ENCODE measurements at regions not wholly inside any gene's neighbourhood (a gene's known extent, or its start where the extent isn't known, plus 50 kb on each side); places are given as distances from the start of the nearest gene placed in this dataset.

- WGBS, 2 donors, result 86 to 91% methylated on average over 4 of the region's 4 CpGs
- H3K27me3 ChIP-seq (ENCODE audit: control insufficient read depth in 3 of 3, insufficient read depth in 3 of 3, low read length in 2 of 3), result no peaks in the 10 kb centered on the region
- TF ChIP-seq, protein P1, sequence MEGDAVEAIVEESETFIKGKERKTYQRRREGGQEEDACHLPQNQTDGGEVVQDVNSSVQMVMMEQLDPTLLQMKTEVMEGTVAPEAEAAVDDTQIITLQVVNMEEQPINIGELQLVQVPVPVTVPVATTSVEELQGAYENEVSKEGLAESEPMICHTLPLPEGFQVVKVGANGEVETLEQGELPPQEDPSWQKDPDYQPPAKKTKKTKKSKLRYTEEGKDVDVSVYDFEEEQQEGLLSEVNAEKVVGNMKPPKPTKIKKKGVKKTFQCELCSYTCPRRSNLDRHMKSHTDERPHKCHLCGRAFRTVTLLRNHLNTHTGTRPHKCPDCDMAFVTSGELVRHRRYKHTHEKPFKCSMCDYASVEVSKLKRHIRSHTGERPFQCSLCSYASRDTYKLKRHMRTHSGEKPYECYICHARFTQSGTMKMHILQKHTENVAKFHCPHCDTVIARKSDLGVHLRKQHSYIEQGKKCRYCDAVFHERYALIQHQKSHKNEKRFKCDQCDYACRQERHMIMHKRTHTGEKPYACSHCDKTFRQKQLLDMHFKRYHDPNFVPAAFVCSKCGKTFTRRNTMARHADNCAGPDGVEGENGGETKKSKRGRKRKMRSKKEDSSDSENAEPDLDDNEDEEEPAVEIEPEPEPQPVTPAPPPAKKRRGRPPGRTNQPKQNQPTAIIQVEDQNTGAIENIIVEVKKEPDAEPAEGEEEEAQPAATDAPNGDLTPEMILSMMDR (IDR thresholded peaks at IDR 0.05; ENCODE audit: control extremely low read depth, extremely low read depth), result no peak
- no peak overlapping the region for H3K4me3 ChIP-seq
- H3K4me1 ChIP-seq (ENCODE audit: control insufficient read depth in 5 of 5, insufficient read depth in 5 of 5, low read length in 5 of 5), result no peaks in the 10 kb centered on the region
- H3K27ac ChIP-seq (ENCODE audit: low read depth in 1 of 2, low read length in 1 of 2), result no peak overlapping the region
- H3K9ac ChIP-seq (ENCODE audit: insufficient read depth in 1 of 2, low read length in 2 of 2), result no peak overlapping the region
- no peaks in the 10 kb centered on the region for H3K36me3 ChIP-seq (ENCODE audit: control insufficient read depth in 4 of 4, insufficient read depth in 4 of 4, low read length in 4 of 4)
- ATAC-seq (ENCODE audit: insufficient read depth, low FRiP score) (no peak), DNase-seq (no peak)
- H3K9me3 ChIP-seq (ENCODE audit: control insufficient read depth in 4 of 4, insufficient read depth in 3 of 4, low read length in 3 of 4), result peaks cover 0 to 3% (median 1%) of the 10 kb centered on the region in 4 donors
Observed at GRCh38 chr14:62303437-62303836, 541.2 kb downstream of the SNAPC1 start.

GRCh38 chr14:62304257-62304656 lies 542.0 kb downstream of the SNAPC1 start:
- H3K27me3 ChIP-seq (ENCODE audit: control insufficient read depth in 3 of 3, insufficient read depth in 3 of 3, low read length in 2 of 3), result no peaks in the 10 kb centered on the region
- WGBS, 2 donors, result 54 to 78% methylated on average over 3 of the region's 3 CpGs
- peaks cover 0 to 3% (median 0%) of the 10 kb centered on the region in 5 donors for H3K4me1 ChIP-seq (ENCODE audit: control insufficient read depth in 5 of 5, insufficient read depth in 5 of 5, low read length in 5 of 5)
- TF ChIP-seq, protein P1 (IDR thresholded peaks at IDR 0.05; ENCODE audit: control extremely low read depth, extremely low read depth), result no peak
- no peak for DNase-seq
- H3K9ac ChIP-seq (ENCODE audit: insufficient read depth in 1 of 2, low read length in 2 of 2), result no peak overlapping the region
- ATAC-seq (ENCODE audit: insufficient read depth, low FRiP score), result no peak
- peaks cover 0 to 3% (median 1%) of the 10 kb centered on the region in 4 donors for H3K9me3 ChIP-seq (ENCODE audit: control insufficient read depth in 4 of 4, insufficient read depth in 3 of 4, low read length in 3 of 4)
- H3K27ac ChIP-seq (ENCODE audit: low read depth in 1 of 2, low read length in 1 of 2), result no peak overlapping the region
- no peak overlapping the region for H3K4me3 ChIP-seq
- H3K36me3 ChIP-seq (ENCODE audit: control insufficient read depth in 4 of 4, insufficient read depth in 4 of 4, low read length in 4 of 4), result no peaks in the 10 kb centered on the region

- peaks cover 0 to 3% (median 0%) of the 10 kb centered on the region in 5 donors for H3K4me1 ChIP-seq (ENCODE audit: control insufficient read depth in 5 of 5, insufficient read depth in 5 of 5, low read length in 5 of 5)
- TF ChIP-seq, protein P1 (IDR thresholded peaks at IDR 0.05; ENCODE audit: control extremely low read depth, extremely low read depth), result no peak
- no peak overlapping the region for H3K27ac ChIP-seq (ENCODE audit: low read depth in 1 of 2, low read length in 1 of 2)
- no peak overlapping the region for H3K4me3 ChIP-seq
- WGBS, 2 donors, result 94 to 97% methylated on average over 3 of the region's 3 CpGs
- ATAC-seq (ENCODE audit: insufficient read depth, low FRiP score), result no peak
- H3K27me3 ChIP-seq (ENCODE audit: control insufficient read depth in 3 of 3, insufficient read depth in 3 of 3, low read length in 2 of 3), result no peaks in the 10 kb centered on the region
- H3K9ac ChIP-seq (ENCODE audit: insufficient read depth in 1 of 2, low read length in 2 of 2), result no peak overlapping the region
- H3K9me3 ChIP-seq (ENCODE audit: control insufficient read depth in 4 of 4, insufficient read depth in 3 of 4, low read length in 3 of 4), result peaks cover 0 to 2% (median 0%) of the 10 kb centered on the region in 4 donors
- no peaks in the 10 kb centered on the region for H3K36me3 ChIP-seq (ENCODE audit: control insufficient read depth in 4 of 4, insufficient read depth in 4 of 4, low read length in 4 of 4)
- no peak for DNase-seq
Observed at GRCh38 chr14:62307844-62308243, 545.6 kb downstream of the SNAPC1 start.

DNA sequence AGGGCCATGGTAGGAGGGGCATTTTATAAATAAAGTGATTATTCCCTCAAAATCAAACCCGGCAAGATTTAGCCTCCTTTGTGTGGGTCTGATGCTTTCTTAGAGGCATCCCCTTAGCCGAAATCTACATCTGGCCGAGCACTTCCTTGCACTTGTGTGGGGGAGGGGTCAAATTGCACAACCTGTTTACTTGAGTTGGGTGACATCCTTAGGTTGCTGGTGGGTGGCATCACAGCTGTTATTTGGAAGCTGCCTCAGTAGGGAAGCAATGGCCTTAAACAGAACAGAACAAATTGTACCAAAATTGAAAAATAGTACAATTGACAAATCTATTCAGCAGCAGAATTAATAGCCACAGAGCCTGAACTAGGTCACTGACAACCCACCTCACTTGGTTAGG lies 546.1 kb downstream of the SNAPC1 start:
- no peaks in the 10 kb centered on the region for H3K36me3 ChIP-seq (ENCODE audit: control insufficient read depth in 4 of 4, insufficient read depth in 4 of 4, low read length in 4 of 4)
- TF ChIP-seq, protein P1 (IDR thresholded peaks at IDR 0.05; ENCODE audit: control extremely low read depth, extremely low read depth), result no peak
- H3K4me3 ChIP-seq, result no peak overlapping the region
- no peak overlapping the region for H3K27ac ChIP-seq (ENCODE audit: low read depth in 1 of 2, low read length in 1 of 2)
- ATAC-seq (ENCODE audit: insufficient read depth, low FRiP score) (no peak), DNase-seq (no peak)
- 66 to 67% methylated on average over 3 of the region's 3 CpGs for WGBS, 2 donors
- H3K27me3 ChIP-seq (ENCODE audit: control insufficient read depth in 3 of 3, insufficient read depth in 3 of 3, low read length in 2 of 3), result no peaks in the 10 kb centered on the region
- H3K4me1 ChIP-seq (ENCODE audit: control insufficient read depth in 5 of 5, insufficient read depth in 5 of 5, low read length in 5 of 5), result peaks cover 0 to 3% (median 0%) of the 10 kb centered on the region in 5 donors
- H3K9ac ChIP-seq (ENCODE audit: insufficient read depth in 1 of 2, low read length in 2 of 2), result no peak overlapping the region
- peaks cover 0 to 2% (median 0%) of the 10 kb centered on the region in 4 donors for H3K9me3 ChIP-seq (ENCODE audit: control insufficient read depth in 4 of 4, insufficient read depth in 3 of 4, low read length in 3 of 4)
